ENCODE measurements at regions not wholly inside any gene's neighbourhood (a gene's known extent, or its start where the extent isn't known, plus 50 kb on each side); places are given as distances from the start of the nearest gene placed in this dataset.

- H3K4me1 ChIP-seq (ENCODE audit: control insufficient read depth, insufficient read depth, low read length), result no peaks in the 10 kb centered on the region
- CTCF ChIA-PET, result no interaction called here
- H3K27ac ChIP-seq (ENCODE audit: extremely low read depth, low read depth, low read length), result no peak overlapping the region
- no peak overlapping the region for H3K4me3 ChIP-seq (ENCODE audit: low read depth, low read length)
- TF ChIP-seq ZNF549 (tag by site-specific recombination; IDR thresholded peaks at IDR 0.05) (no peak), ZSCAN4 (tag by site-specific recombination; IDR thresholded peaks at IDR 0.05) (no peak), ZNF2 (tag by site-specific recombination; IDR thresholded peaks at IDR 0.05) (no peak), GLI2 (tag by site-specific recombination; IDR thresholded peaks at IDR 0.05; ENCODE audit: borderline replicate concordance, low read depth) (no peak), ZNF174 (tag by site-specific recombination; IDR thresholded peaks at IDR 0.05) (no peak), WT1 (tag by site-specific recombination; IDR thresholded peaks at IDR 0.05) (no peak), ZNF626 (tag by site-specific recombination; IDR thresholded peaks at IDR 0.05) (no peak), ZFP3 (tag by site-specific recombination; IDR thresholded peaks at IDR 0.05; ENCODE audit: low read depth) (no peak), REPIN1 (tag by site-specific recombination; IDR thresholded peaks at IDR 0.05; ENCODE audit: low read depth) (no peak), ZNF239 (tag by site-specific recombination; IDR thresholded peaks at IDR 0.05) (no peak), ZBTB8A (tag by site-specific recombination; IDR thresholded peaks at IDR 0.05) (no peak), KLF7 (tag by site-specific recombination; IDR thresholded peaks at IDR 0.05; ENCODE audit: borderline replicate concordance) (no peak), PRDM2 (tag by site-specific recombination; IDR thresholded peaks at IDR 0.05; ENCODE audit: borderline replicate concordance) (no peak), ZNF362 (tag by site-specific recombination; IDR thresholded peaks at IDR 0.05) (no peak), ZNF311 (tag by site-specific recombination; IDR thresholded peaks at IDR 0.05; ENCODE audit: borderline replicate concordance) (no peak), ZNF132 (tag by site-specific recombination; IDR thresholded peaks at IDR 0.05; ENCODE audit: borderline replicate concordance) (no peak), ZNF221 (tag by site-specific recombination; IDR thresholded peaks at IDR 0.05; ENCODE audit: borderline replicate concordance) (no peak)
- H3K36me3 ChIP-seq (ENCODE audit: control insufficient read depth in 2 of 2, insufficient read depth in 1 of 2, low read length in 2 of 2), result no peaks in the 10 kb centered on the region
- POLR2A ChIA-PET, result no interaction called here
- H3K9me3 ChIP-seq (ENCODE audit: control insufficient read depth, insufficient read depth, low read depth, low read length), result no peaks in the 10 kb centered on the region
These were observed 1304.1 kb upstream of the CHAC2 start for GRCh38 chr2:52463457-52463856.
